LNCaP clone FGC (cell line): ENCODE measurements at regions not wholly inside any gene's neighbourhood (a gene's known extent, or its start where the extent isn't known, plus 50 kb on each side); places are given as distances from the start of the nearest gene placed in this dataset.
"Not testable (repeated sequence)": the region's sequence is repeated elsewhere in the genome, so short reads cannot be mapped to it uniquely, and the experiment has no call there.

Experiments used
- DNase-seq: peaks from one replicate; pipeline ENCODE4 v3.0.0-alpha.2; 2011; ENCODE audit warnings: low read depth
- H3K4me3 ChIP-seq: 2 replicates; pipeline ENCODE4 v1.5.1; 2011; ENCODE audit warnings: mild to moderate bottlenecking, low read depth, low read length, control low read depth
- TF ChIP-seq, protein P1 (sequence below): IDR thresholded peaks from 2 replicates; pipeline ENCODE4 v1.5.1; 2012; ENCODE audit warnings: mild to moderate bottlenecking; ENCODE audit not compliant: control insufficient read depth, insufficient read depth; ENCODE audit errors: extremely low read depth

DNA sequence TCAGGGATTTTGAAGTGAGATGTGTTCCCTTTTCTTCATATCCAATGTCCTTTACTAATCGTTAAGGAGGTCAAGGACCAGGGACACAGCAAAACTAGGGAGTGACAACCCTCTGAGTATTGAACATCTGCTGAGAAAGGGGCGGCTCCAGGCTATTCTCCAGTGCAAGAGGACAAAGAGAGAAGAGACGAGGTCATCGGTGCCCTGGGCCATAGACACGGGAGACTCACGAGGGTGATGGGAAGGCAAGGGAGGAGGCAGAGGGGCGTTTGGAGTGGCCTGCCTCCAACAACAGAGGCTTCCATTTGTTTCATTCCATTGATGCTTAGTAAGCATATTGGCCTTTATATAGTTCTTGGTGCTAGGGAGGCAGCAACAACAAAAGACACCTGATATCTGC lies 268.4 kb downstream of the CXCL12 start:
- TF ChIP-seq, protein P1, sequence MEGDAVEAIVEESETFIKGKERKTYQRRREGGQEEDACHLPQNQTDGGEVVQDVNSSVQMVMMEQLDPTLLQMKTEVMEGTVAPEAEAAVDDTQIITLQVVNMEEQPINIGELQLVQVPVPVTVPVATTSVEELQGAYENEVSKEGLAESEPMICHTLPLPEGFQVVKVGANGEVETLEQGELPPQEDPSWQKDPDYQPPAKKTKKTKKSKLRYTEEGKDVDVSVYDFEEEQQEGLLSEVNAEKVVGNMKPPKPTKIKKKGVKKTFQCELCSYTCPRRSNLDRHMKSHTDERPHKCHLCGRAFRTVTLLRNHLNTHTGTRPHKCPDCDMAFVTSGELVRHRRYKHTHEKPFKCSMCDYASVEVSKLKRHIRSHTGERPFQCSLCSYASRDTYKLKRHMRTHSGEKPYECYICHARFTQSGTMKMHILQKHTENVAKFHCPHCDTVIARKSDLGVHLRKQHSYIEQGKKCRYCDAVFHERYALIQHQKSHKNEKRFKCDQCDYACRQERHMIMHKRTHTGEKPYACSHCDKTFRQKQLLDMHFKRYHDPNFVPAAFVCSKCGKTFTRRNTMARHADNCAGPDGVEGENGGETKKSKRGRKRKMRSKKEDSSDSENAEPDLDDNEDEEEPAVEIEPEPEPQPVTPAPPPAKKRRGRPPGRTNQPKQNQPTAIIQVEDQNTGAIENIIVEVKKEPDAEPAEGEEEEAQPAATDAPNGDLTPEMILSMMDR = no peak
- DNase-seq = no peak
- H3K4me3 ChIP-seq = no peak overlapping the region

- no peak for DNase-seq
- H3K4me3 ChIP-seq = no peak overlapping the region
- TF ChIP-seq, protein P1 = no peak
These were observed 269.4 kb downstream of the CXCL12 start for GRCh38 chr10:44115516-44115915.

GRCh38 chr10:44114441-44114840 lies 270.5 kb downstream of the CXCL12 start:
- H3K4me3 ChIP-seq = no peak overlapping the region
- no peak for DNase-seq
- TF ChIP-seq, protein P1 = no peak

GRCh38 chr10:44112280-44112679 lies 272.6 kb downstream of the CXCL12 start:
- H3K4me3 ChIP-seq, DNase-seq: not testable (repeated sequence)

- TF ChIP-seq, protein P1 = no peak
- no peak overlapping the region for H3K4me3 ChIP-seq
- DNase-seq = no peak
These were observed 279.2 kb downstream of the CXCL12 start for GRCh38 chr10:44105696-44106095.

DNA sequence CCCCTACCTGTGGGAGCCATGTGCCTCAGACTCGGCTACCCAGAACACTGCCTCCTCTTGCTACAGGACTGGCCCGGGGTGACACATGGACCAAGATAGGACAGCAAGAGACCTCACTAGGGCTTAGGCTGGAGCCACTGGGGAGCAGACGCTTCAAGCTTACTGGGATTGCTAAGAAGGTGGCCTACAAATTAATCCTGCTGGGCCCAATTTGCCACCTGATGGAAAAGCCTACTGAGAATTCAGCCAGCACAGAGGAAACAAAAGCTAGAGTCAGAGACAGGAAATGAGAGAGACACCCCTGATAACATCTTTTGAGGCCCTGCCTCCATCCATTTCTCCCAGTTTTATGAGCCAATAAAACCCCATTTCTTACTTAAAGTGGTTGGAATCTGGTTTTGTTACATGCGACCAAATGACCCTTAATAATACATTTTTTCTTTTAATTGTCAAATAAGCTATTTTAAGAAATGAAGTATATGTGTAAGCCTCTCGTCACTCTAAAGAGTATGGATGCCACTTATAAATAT lies 282.1 kb downstream of the CXCL12 start:
- H3K4me3 ChIP-seq = no peak overlapping the region
- DNase-seq = no peak
- TF ChIP-seq, protein P1 = no peak

DNA sequence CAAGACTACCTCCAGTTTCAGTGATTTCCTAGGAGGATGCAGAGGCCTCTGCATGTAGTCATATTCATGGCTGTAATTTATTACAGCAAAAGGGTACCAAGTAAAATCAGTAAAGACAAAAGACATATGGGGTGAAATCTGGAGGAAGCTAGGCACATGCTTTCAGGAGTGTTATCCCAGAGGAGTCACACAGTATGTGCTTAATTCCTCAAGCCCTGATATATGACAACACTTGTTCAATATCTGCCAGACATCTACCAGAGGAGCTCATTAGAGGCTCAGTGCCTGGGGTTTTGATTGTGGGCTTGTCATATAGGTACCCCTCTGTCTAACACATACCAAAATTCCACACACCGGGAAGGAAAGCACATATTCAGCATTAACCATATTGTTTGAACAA lies 283.8 kb downstream of the CXCL12 start:
- no peak for DNase-seq
- no peak overlapping the region for H3K4me3 ChIP-seq
- TF ChIP-seq, protein P1 = no peak
